SK-N-SH (cell line): ENCODE measurements at regions not wholly inside any gene's neighbourhood (a gene's known extent, or its start where the extent isn't known, plus 50 kb on each side); places are given as distances from the start of the nearest gene placed in this dataset.

Experiments used
- CTCF ChIP-seq: fragments of 200-600 bp; sonication (generic); IDR thresholded peaks from 2 replicates; pipeline ENCODE4 v1.6.1; 2017; ENCODE audit warnings: antibody characterized with exemption, mild to moderate bottlenecking, moderate library complexity
- GABPA ChIP-seq: IDR thresholded peaks from 2 replicates; pipeline ENCODE4 v1.4.0; 2012; ENCODE audit warnings: low read depth, mild to moderate bottlenecking
- NFIC ChIP-seq: IDR thresholded peaks from 2 replicates; pipeline ENCODE4 v1.4.0; 2012; ENCODE audit warnings: borderline replicate concordance
- POLR2AphosphoS5 ChIP-seq: IDR thresholded peaks from 2 replicates; pipeline ENCODE4 v1.6.1; 2012; ENCODE audit warnings: low read depth, low read length
- RFX5 ChIP-seq: IDR thresholded peaks from 2 replicates; pipeline ENCODE4 v1.6.1; 2012; ENCODE audit warnings: mild to moderate bottlenecking, improper control_type of control experiment, low read length
- SMC3 ChIP-seq: IDR thresholded peaks from 2 replicates; pipeline ENCODE4 v1.6.1; 2012; ENCODE audit warnings: low read depth, low read length, improper control_type of control experiment

- TF ChIP-seq POLR2AphosphoS5 (no peak), GABPA (no peak), CTCF (no peak), SMC3 (no peak), RFX5 (no peak), NFIC (no peak)
Observed at GRCh38 chr2:175490360-175490791, 308.9 kb upstream of the ATP5MC3 start.
